Stimulated activated CD4-positive, alpha-beta T cell treated with anti-CD3 and anti-CD28 coated beads, Interleukin-4, amount 100 ng/mL, for 24 hours (primary cell): ENCODE measurements at regions not wholly inside any gene's neighbourhood (a gene's known extent, or its start where the extent isn't known, plus 50 kb on each side); places are given as distances from the start of the nearest gene placed in this dataset.
"Not testable (repeated sequence)": the region's sequence is repeated elsewhere in the genome, so short reads cannot be mapped to it uniquely, and the experiment has no call there.

Experiments used
- DNase-seq: peaks from one replicate; pipeline ENCODE4 v3.0.0-alpha.2; 2020

- not testable (repeated sequence) for DNase-seq
Observed at GRCh38 chr6:85707515-85708145, 64.9 kb upstream of the SYNCRIP start.

GRCh38 chr6:85706272-85706671, 63.6 kb upstream of the SYNCRIP start:
- no peak for DNase-seq

- no peak for DNase-seq
Observed at GRCh38 chr6:85705220-85705619, 62.5 kb upstream of the SYNCRIP start.

DNA sequence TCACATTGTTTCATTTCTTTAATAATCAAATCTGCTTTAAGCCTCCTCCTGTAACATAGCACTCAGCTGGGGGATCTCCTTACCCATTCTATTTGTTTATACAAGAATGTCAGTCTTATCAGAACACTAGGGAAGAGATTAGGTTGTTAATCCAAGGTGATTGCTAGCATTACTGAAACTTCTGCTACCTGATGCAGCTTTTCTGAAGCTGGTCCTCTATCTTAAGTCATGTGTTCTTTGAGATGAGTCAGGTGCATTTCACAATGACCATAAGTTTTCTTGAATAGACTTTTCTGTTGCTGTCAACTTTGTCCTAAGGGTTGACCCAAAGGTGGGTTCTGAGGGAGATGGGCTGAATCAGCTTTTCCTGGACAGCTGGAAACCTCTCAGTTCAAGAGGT, 60.7 kb upstream of the SYNCRIP start:
- DNase-seq = no peak
